ENCODE measurements at regions not wholly inside any gene's neighbourhood (a gene's known extent, or its start where the extent isn't known, plus 50 kb on each side); places are given as distances from the start of the nearest gene placed in this dataset.

GRCh38 chr9:106326493-106326892 is 536.5 kb upstream of the ZNF462 start:
- TF ChIP-seq RAD21 (IDR thresholded peaks at IDR 0.05 in 1 of 2, conservative IDR thresholded peaks at IDR 0.05 in 1 of 2; ENCODE audit: low read depth in 2 of 2, low read length in 2 of 2) (no peak), JUND (IDR thresholded peaks at IDR 0.05; ENCODE audit: low read length) (no peak), TAF1 (IDR thresholded peaks at IDR 0.05; ENCODE audit: low read depth, low read length) (no peak)

Measured in H1 (cell line).